H1 (cell line): ENCODE measurements at regions not wholly inside any gene's neighbourhood (a gene's known extent, or its start where the extent isn't known, plus 50 kb on each side); places are given as distances from the start of the nearest gene placed in this dataset.
"Not testable (repeated sequence)": the region's sequence is repeated elsewhere in the genome, so short reads cannot be mapped to it uniquely, and the experiment has no call there.

Experiments
- CTCF ChIA-PET: fragments of 300-600 bp; sonication (Branson Sonifier 250); formaldehyde crosslinking; loops from one replicate; lab custom pipeline; 2021; ENCODE audit not compliant: partially characterized antibody; lab: Charles Lee
- POLR2A ChIA-PET: fragments of 300-600 bp; sonication (Branson Sonifier 250); formaldehyde crosslinking; loops from one replicate; lab custom pipeline; 2021; ENCODE audit warnings: inconsistent platforms; ENCODE audit not compliant: partially characterized antibody; lab: Charles Lee
- DNase-seq, 2 experiments: peaks; one replicate each; pipeline versions ENCODE4 v3.0.0 to v3.0.0-alpha.2; 2010 to 2022; ENCODE audit warnings: low spot score in 2 of 2, low read depth in 1 of 2, mixed read lengths in 1 of 2
- FAIRE-seq: peaks from 2 replicates; lab custom pipeline; 2011; peaks lifted over from hg19 to GRCh38; lab: Jason Lieb, UNC
- H2AFZ ChIP-seq: 2 replicates; pipeline ENCODE4 v1.8.1; 2012; ENCODE audit warnings: low read length, inconsistent platforms
- H2AK5ac ChIP-seq: 2 replicates; pipeline ENCODE4 v1.6.1; 2013; ENCODE audit warnings: low read depth, low read length
- H2BK120ac ChIP-seq: replicated peaks from 2 replicates; pipeline ENCODE3; 2013; ENCODE audit warnings: low read depth, low read length, inconsistent platforms
- H2BK12ac ChIP-seq: 2 replicates; pipeline ENCODE4 v1.6.1; 2013; ENCODE audit warnings: low read depth, low read length
- H2BK15ac ChIP-seq: 2 replicates; pipeline ENCODE4 v1.6.1; 2013; ENCODE audit warnings: low read length
- H2BK20ac ChIP-seq: 2 replicates; pipeline ENCODE4 v1.6.1; 2013; ENCODE audit warnings: low read length
- H2BK5ac ChIP-seq: 2 replicates; pipeline ENCODE4 v1.6.1; 2013; ENCODE audit warnings: low read depth, low read length
- H3K14ac ChIP-seq: 2 replicates; pipeline ENCODE4 v1.6.1; 2013; ENCODE audit warnings: inconsistent platforms; ENCODE audit not compliant: insufficient read length
- H3K18ac ChIP-seq: 2 replicates; pipeline ENCODE4 v1.6.1; 2013; ENCODE audit warnings: low read length; ENCODE audit errors: extremely low read depth
- H3K23ac ChIP-seq: 2 replicates; pipeline ENCODE4 v1.6.1; 2013; ENCODE audit warnings: inconsistent platforms; ENCODE audit not compliant: insufficient read length
- H3K23me2 ChIP-seq: 2 replicates; pipeline ENCODE4 v1.6.1; 2013; ENCODE audit warnings: low read depth, low read length
- H3K27ac ChIP-seq: 2 replicates; pipeline ENCODE4 v1.6.1; 2011; ENCODE audit warnings: low read depth, low read length, inconsistent platforms
- H3K27me3 ChIP-seq, 4 experiments: replicated peaks in 1 of 4; 1 replicate in 1 of 4; 2 replicates in 3 of 4; pipeline versions ENCODE4 v1.6.1 to v1.8.1; 2011 to 2013; ENCODE audit warnings: low read length in 3 of 4, mild to moderate bottlenecking in 3 of 4, inconsistent platforms in 2 of 4, mixed read lengths in 2 of 4, moderate library complexity in 1 of 4; ENCODE audit not compliant: control insufficient read depth in 3 of 4, insufficient read depth in 3 of 4; ENCODE audit errors: extremely low read depth in 1 of 4
- H3K36me3 ChIP-seq, 4 experiments: 2 replicates each; pipeline versions ENCODE4 v1.6.1 to v1.8.1; 2011 to 2013; ENCODE audit warnings: mild to moderate bottlenecking in 4 of 4, low read length in 3 of 4, moderate library complexity in 2 of 4, control low read depth in 1 of 4, inconsistent platforms in 1 of 4; ENCODE audit not compliant: insufficient read depth in 4 of 4, control insufficient read depth in 2 of 4
- H3K4ac ChIP-seq: replicated peaks from 2 replicates; pipeline ENCODE3; 2013; ENCODE audit warnings: low read length, low read depth, mixed read lengths, inconsistent platforms; ENCODE audit not compliant: insufficient read length
- H3K4me1 ChIP-seq, 4 experiments: replicated peaks in 1 of 4; 1 replicate in 1 of 4; 2 replicates in 3 of 4; pipeline versions ENCODE4 v1.6.1 to v1.8.1; 2011 to 2013; ENCODE audit warnings: low read length in 3 of 4, inconsistent platforms in 2 of 4, mixed read lengths in 1 of 4; ENCODE audit not compliant: insufficient read depth in 4 of 4, control insufficient read depth in 3 of 4
- H3K4me2 ChIP-seq, 2 experiments: 2 replicates each; pipeline versions ENCODE4 v1.6.1 to v1.8.1; 2011 to 2013; ENCODE audit warnings: low read depth in 2 of 2, low read length in 2 of 2, control low read depth in 1 of 2, inconsistent platforms in 1 of 2, mild to moderate bottlenecking in 1 of 2; ENCODE audit not compliant: insufficient read depth in 1 of 2
- H3K4me3 ChIP-seq, 4 experiments: fragments of 200-600, 300-600 bp in 1 of 4; sonication (generic), shearing (Covaris generic), sonication (Bioruptor Twin) in 1 of 4; 2 replicates each; pipeline versions ENCODE4 v1.5.1 to v1.8.1; 2011 to 2016; ENCODE audit warnings: low read length in 4 of 4, low read depth in 3 of 4, control low read depth in 2 of 4, inconsistent platforms in 2 of 4, mild to moderate bottlenecking in 2 of 4, mixed read lengths in 1 of 4, moderate library complexity in 1 of 4; ENCODE audit not compliant: insufficient read depth in 2 of 4; ENCODE audit errors: extremely low read depth in 1 of 4
- H3K56ac ChIP-seq: replicated peaks from 2 replicates; pipeline ENCODE3; 2013; ENCODE audit warnings: low read depth, mild to moderate bottlenecking, mixed read lengths, low read length, inconsistent platforms; ENCODE audit not compliant: insufficient read length
- H3K79me1 ChIP-seq: 2 replicates; pipeline ENCODE4 v1.6.1; 2013; ENCODE audit warnings: low read depth, low read length, control low read depth
- H3K79me2 ChIP-seq, 2 experiments: 2 replicates each; pipeline versions ENCODE4 v1.6.1 to v1.8.1; 2012 to 2013; ENCODE audit warnings: low read length in 2 of 2, mild to moderate bottlenecking in 2 of 2, inconsistent platforms in 1 of 2; ENCODE audit not compliant: insufficient read depth in 2 of 2, control insufficient read depth in 1 of 2
- H3K9ac ChIP-seq, 4 experiments: replicated peaks in 1 of 4; 1 replicate in 1 of 4; 2 replicates in 3 of 4; pipeline versions ENCODE4 v1.6.1 to v1.8.1; 2011 to 2013; ENCODE audit warnings: low read depth in 3 of 4, low read length in 3 of 4, control low read depth in 2 of 4, mild to moderate bottlenecking in 2 of 4, moderate library complexity in 2 of 4, inconsistent platforms in 1 of 4; ENCODE audit errors: extremely low read depth in 1 of 4
- H3K9me3 ChIP-seq, 2 experiments: 2 replicates each; pipeline versions ENCODE4 v1.6.1 to v1.8.1; 2012 to 2013; ENCODE audit warnings: mild to moderate bottlenecking in 2 of 2, moderate library complexity in 2 of 2, control low read depth in 1 of 2, inconsistent platforms in 1 of 2, low read depth in 1 of 2, low read length in 1 of 2, mixed read lengths in 1 of 2; ENCODE audit not compliant: insufficient read depth in 2 of 2
- H4K20me1 ChIP-seq, 2 experiments: replicated peaks in 1 of 2; 2 replicates each; pipeline versions ENCODE3 to v1.8.1; 2011 to 2013; ENCODE audit warnings: inconsistent platforms in 2 of 2, low read length in 2 of 2, mild to moderate bottlenecking in 1 of 2; ENCODE audit not compliant: insufficient read depth in 2 of 2, control insufficient read depth in 1 of 2
- H4K5ac ChIP-seq: 2 replicates; pipeline ENCODE4 v1.6.1; 2013; ENCODE audit warnings: low read length, low read depth, mixed read lengths, inconsistent platforms; ENCODE audit not compliant: insufficient read length
- H4K8ac ChIP-seq: 2 replicates; pipeline ENCODE4 v1.8.0; 2013; ENCODE audit warnings: mild to moderate bottlenecking, moderate library complexity, low read length, inconsistent platforms; ENCODE audit not compliant: insufficient read depth; ENCODE audit errors: extremely low read depth
- H4K91ac ChIP-seq: replicated peaks from 2 replicates; pipeline ENCODE3; 2013; ENCODE audit warnings: low read length, mixed read lengths, inconsistent platforms; ENCODE audit not compliant: insufficient read length
- WGBS, 2 experiments: shearing (Covaris generic) in 1 of 2; methylation state at CpG; one replicate each; pipeline versions ENCODE4 v1.1.6 to v1.1.7; 2013 to 2015; ENCODE audit warnings: low lambda C conversion rate in 2 of 2, mixed read lengths in 2 of 2, inconsistent platforms in 1 of 2, low coverage in 1 of 2, missing lambda C conversion rate in 1 of 2; ENCODE audit not compliant: insufficient replicate concordance in 2 of 2, insufficient coverage in 1 of 2, insufficient read length in 1 of 2; ENCODE audit errors: extremely low coverage in 1 of 2, missing lambda C conversion rate in 1 of 2; 5-methylcytosine and 5-hydroxymethylcytosine counted together

- H3K23me2 ChIP-seq, H3K36me3 ChIP-seq, POLR2A ChIA-PET, H4K20me1 ChIP-seq, H3K9ac ChIP-seq, H3K4me3 ChIP-seq, H2BK15ac ChIP-seq, H2BK5ac ChIP-seq, CTCF ChIA-PET, H3K4me1 ChIP-seq, H3K14ac ChIP-seq, H3K23ac ChIP-seq, H3K79me1 ChIP-seq, H3K27ac ChIP-seq, H4K5ac ChIP-seq, H2BK20ac ChIP-seq, H4K91ac ChIP-seq, H3K18ac ChIP-seq, H3K56ac ChIP-seq, H3K4ac ChIP-seq, FAIRE-seq, H2BK120ac ChIP-seq, H4K8ac ChIP-seq, H2AK5ac ChIP-seq, H2BK12ac ChIP-seq, H2AFZ ChIP-seq, H3K79me2 ChIP-seq, H3K27me3 ChIP-seq, H3K4me2 ChIP-seq, DNase-seq: not testable (repeated sequence)
- peaks cover 10 to 16% of the 10 kb centered on the region in 2 experiments for H3K9me3 ChIP-seq
- 38% methylated on average over 1 of the region's 1 CpG; no CpG with 5 or more reads in 1 of the 2 experiments for WGBS, 2 experiments
Measured at GRCh38 chr11:49782000-49782399, 170.2 kb upstream of the OR4C13 start.

- H3K27ac ChIP-seq, H2BK5ac ChIP-seq, H3K56ac ChIP-seq, H3K14ac ChIP-seq, H4K20me1 ChIP-seq, H4K91ac ChIP-seq, H3K4me2 ChIP-seq, H2BK20ac ChIP-seq, H2BK12ac ChIP-seq, FAIRE-seq, H4K8ac ChIP-seq, H2AK5ac ChIP-seq, H3K4me3 ChIP-seq, POLR2A ChIA-PET, H3K18ac ChIP-seq, H2BK120ac ChIP-seq, H2BK15ac ChIP-seq, H3K79me1 ChIP-seq, H3K4me1 ChIP-seq, H3K23ac ChIP-seq, H3K27me3 ChIP-seq, H3K4ac ChIP-seq, H3K79me2 ChIP-seq, H3K36me3 ChIP-seq, H3K23me2 ChIP-seq, DNase-seq, H2AFZ ChIP-seq, H3K9ac ChIP-seq, H4K5ac ChIP-seq: not testable (repeated sequence)
- CTCF ChIA-PET, result interaction anchor here (0.6 kb wide), 1 partner anchor 518 kb away, joined by 4 read pairs; no protein-coding TSS in a partner anchor
- 89% methylated on average over 3 of the region's 6 CpGs; no CpG with 5 or more reads in 1 of the 2 experiments for WGBS, 2 experiments
- H3K9me3 ChIP-seq, result peaks cover 10 to 20% of the 10 kb centered on the region in 2 experiments
Measured at GRCh38 chr11:49783841-49784240, 168.3 kb upstream of the OR4C13 start.
